OCI-LY7 (cell line): ENCODE measurements at regions not wholly inside any gene's neighbourhood (a gene's known extent, or its start where the extent isn't known, plus 50 kb on each side); places are given as distances from the start of the nearest gene placed in this dataset.

Source experiments
- BruUV-seq: library from RNA; stranded (reverse); fragments of 400-500 nt; replicated peaks from 2 replicates; lab custom pipeline; 2021; lab: Mats Ljungman, UMichigan
- CTCF ChIA-PET: fragments of 300-600 bp; sonication (Branson Sonifier 250); formaldehyde crosslinking; loops from one replicate; lab custom pipeline; 2022; ENCODE audit warnings: antibody characterized with exemption; ENCODE audit not compliant: unreplicated experiment; lab: Charles Lee
- POLR2A ChIA-PET: fragments of 300-600 bp; sonication (Branson Sonifier 250); formaldehyde crosslinking; loops from one replicate; lab custom pipeline; 2022; ENCODE audit warnings: antibody characterized with exemption; lab: Charles Lee
- DNase-seq: peaks from one replicate; pipeline ENCODE4 v3.0.0-alpha.2; 2015; ENCODE audit warnings: low spot score
- H2AFZ ChIP-seq: fragments of 200-600 bp; sonication (generic), shearing (Covaris generic); 2 replicates; pipeline ENCODE4 v1.6.1; 2014; ENCODE audit warnings: mild to moderate bottlenecking, antibody characterized with exemption, low read length, moderate library complexity
- H3K27ac ChIP-seq: fragments of 200-600 bp; sonication (generic); 2 replicates; pipeline ENCODE4 v1.5.1; 2014; ENCODE audit warnings: mixed run types, low read depth, mild to moderate bottlenecking, moderate library complexity, low read length, inconsistent platforms; ENCODE audit not compliant: poor library complexity, severe bottlenecking
- H3K36me3 ChIP-seq: fragments of 200-600 bp; sonication (generic); 2 replicates; pipeline ENCODE4 v1.6.1; 2014; ENCODE audit warnings: mild to moderate bottlenecking, antibody characterized with exemption, low read length, moderate library complexity, mixed read lengths; ENCODE audit not compliant: insufficient read depth
- H3K4me1 ChIP-seq: fragments of 200-600 bp; sonication (generic); 2 replicates; pipeline ENCODE4 v1.5.1; 2014; ENCODE audit warnings: mild to moderate bottlenecking, low read length; ENCODE audit not compliant: insufficient read depth, poor library complexity, severe bottlenecking
- H3K4me2 ChIP-seq: fragments of 200-600 bp; sonication (generic); 2 replicates; pipeline ENCODE4 v1.6.1; 2014; ENCODE audit warnings: mild to moderate bottlenecking, low read length
- H3K4me3 ChIP-seq: fragments of 200-600 bp; sonication (generic); 2 replicates; pipeline ENCODE4 v1.5.1; 2014; ENCODE audit warnings: mild to moderate bottlenecking, low read depth, low read length; ENCODE audit not compliant: poor library complexity, severe bottlenecking
- H3K79me2 ChIP-seq: fragments of 200-600 bp; sonication (generic); 2 replicates; pipeline ENCODE4 v1.6.1; 2016; ENCODE audit warnings: low read depth, mild to moderate bottlenecking, low read length, moderate library complexity, mixed read lengths; ENCODE audit not compliant: insufficient read depth
- H3K9me2 ChIP-seq: fragments of 200-600 bp; sonication (generic); 2 replicates; pipeline ENCODE4 v1.6.1; 2016; ENCODE audit warnings: mild to moderate bottlenecking, low read length, mixed read lengths; ENCODE audit not compliant: insufficient read depth
- H3K9me3 ChIP-seq: fragments of 200-600 bp; sonication (generic); 2 replicates; pipeline ENCODE4 v1.6.1; 2014; ENCODE audit warnings: mild to moderate bottlenecking, mixed run types, low read length, mixed read lengths
- H4K20me1 ChIP-seq: fragments of 200-600 bp; sonication (generic); 2 replicates; pipeline ENCODE4 v1.6.1; 2014; ENCODE audit warnings: mild to moderate bottlenecking, antibody characterized with exemption, low read length, moderate library complexity, mixed read lengths; ENCODE audit not compliant: insufficient read depth
- CTCF ChIP-seq: fragments of 200-600 bp; sonication (generic); conservative IDR thresholded peaks from 2 replicates; pipeline ENCODE4 v1.5.1; 2014; ENCODE audit warnings: mild to moderate bottlenecking, antibody characterized with exemption, low read length, moderate library complexity, mixed read lengths
- EZH2phosphoT487 ChIP-seq: fragments of 200-600 bp; sonication (generic); IDR thresholded peaks from 2 replicates; pipeline ENCODE4 v1.6.1; 2018; ENCODE audit warnings: low read depth, borderline replicate concordance, mild to moderate bottlenecking, mixed run types, antibody characterized with exemption, low read length, moderate library complexity, mixed read lengths
- intact Hi-C: fragments of 100-400 bp; cut with micrococcal nuclease; formaldehyde crosslinking; loops from one replicate; pipeline ENCODE4 v1.10.0; 2022; ENCODE audit not compliant: unreplicated experiment

- TF ChIP-seq EZH2phosphoT487 (no peak), CTCF (no peak)
- CTCF ChIA-PET, result no interaction called here
Measured at GRCh38 chr14:89563471-89563870, 146.4 kb upstream of the FOXN3 start.

DNA sequence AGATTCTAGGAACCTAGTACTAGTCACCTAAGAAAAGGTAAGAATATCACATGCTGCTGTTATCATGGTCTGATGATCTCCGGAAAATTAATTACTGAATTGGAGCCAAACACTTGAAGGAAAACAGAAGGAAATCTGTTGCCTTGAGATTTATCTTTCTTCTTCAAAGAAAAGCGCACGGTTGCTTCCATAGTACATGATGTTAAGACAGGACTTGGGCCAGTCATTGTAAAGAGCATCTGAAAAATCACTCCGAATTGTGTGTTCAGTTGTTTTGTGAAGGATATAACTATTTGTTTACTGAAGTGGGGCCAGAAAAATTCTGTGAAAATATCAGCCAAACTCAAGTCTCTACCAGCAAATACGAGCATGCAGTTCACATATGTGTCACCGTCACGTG, 134.9 kb upstream of the FOXN3 start:
- BruUV-seq, result no TSS peak
- no peak for DNase-seq
- no peaks in the 10 kb centered on the region for H3K9me3 ChIP-seq
- intact Hi-C loops, result no loop called here
- H3K9me2 ChIP-seq, result no peaks in the 10 kb centered on the region
- H3K79me2 ChIP-seq, result no peaks in the 10 kb centered on the region
- no peak for TF ChIP-seq EZH2phosphoT487
- TF ChIP-seq CTCF, result no peak
- POLR2A ChIA-PET, result interaction anchor here (1.3 kb wide), 1 partner anchor 14 kb away, joined by 3 read pairs; no protein-coding TSS in a partner anchor
- H2AFZ ChIP-seq, result no peak overlapping the region
- CTCF ChIA-PET, result no interaction called here
- no peaks in the 10 kb centered on the region for H4K20me1 ChIP-seq
- H3K4me1 ChIP-seq, result no peaks in the 10 kb centered on the region
- H3K36me3 ChIP-seq, result no peaks in the 10 kb centered on the region; the same call in 1 of the 2 replicates
- no peak overlapping the region for H3K27ac ChIP-seq
- H3K4me3 ChIP-seq, result no peak overlapping the region
- no peak overlapping the region for H3K4me2 ChIP-seq

More at GRCh38 chr14:89563471-89563870, 146.4 kb upstream of the FOXN3 start:
- intact Hi-C loops, result loop anchor here (10.0 kb wide), 1 partner anchor 519 kb away; no protein-coding TSS in a partner anchor
- H3K9me2 ChIP-seq, result no peaks in the 10 kb centered on the region
- no peaks in the 10 kb centered on the region; the same call in 1 of the 2 replicates for H3K36me3 ChIP-seq
- H3K4me3 ChIP-seq, result no peak overlapping the region
- no peak overlapping the region for H3K27ac ChIP-seq
- DNase-seq, result no peak
- H3K9me3 ChIP-seq, result no peaks in the 10 kb centered on the region
- no peak overlapping the region for H2AFZ ChIP-seq
- H3K4me1 ChIP-seq, result no peaks in the 10 kb centered on the region
- H3K79me2 ChIP-seq, result no peaks in the 10 kb centered on the region
- no TSS peak for BruUV-seq
- no peaks in the 10 kb centered on the region for H4K20me1 ChIP-seq
- no peak overlapping the region for H3K4me2 ChIP-seq
- POLR2A ChIA-PET, result interaction anchor here (0.6 kb wide), 1 partner anchor 1178 kb away, joined by 3 read pairs; the partner anchor contains the start of gene SPATA7

DNA sequence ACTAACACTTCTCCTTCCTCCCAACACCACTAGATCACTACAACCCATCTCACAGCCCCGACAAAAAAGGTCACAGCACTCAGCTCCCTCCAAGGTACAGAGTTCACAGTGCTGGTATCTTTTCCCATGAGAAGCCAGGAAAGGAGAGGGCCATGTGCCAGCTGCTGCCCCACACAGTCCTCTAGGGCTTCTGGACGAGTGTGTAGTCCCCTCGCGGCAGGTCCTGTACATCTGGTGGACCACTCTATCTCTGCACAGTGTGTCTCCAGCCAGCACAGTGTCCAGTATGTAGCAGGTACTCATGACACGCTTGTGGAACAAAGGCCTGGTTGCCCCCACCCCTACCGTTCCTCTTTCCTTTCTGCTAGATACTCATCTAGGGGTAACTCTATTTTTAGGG, 134.4 kb upstream of the FOXN3 start:
- no peaks in the 10 kb centered on the region for H3K9me2 ChIP-seq
- no peak for DNase-seq
- intact Hi-C loops, result no loop called here
- H3K4me3 ChIP-seq, result no peak overlapping the region
- ChIA-PET CTCF (no interaction called here), POLR2A (interaction anchor here (1.3 kb wide), 2 partner anchors 15 to 19 kb away, joined by 3 read pairs; no protein-coding TSS in a partner anchor)
- H2AFZ ChIP-seq, result no peak overlapping the region
- H3K27ac ChIP-seq, result no peak overlapping the region
- no peaks in the 10 kb centered on the region for H3K9me3 ChIP-seq
- H4K20me1 ChIP-seq, result no peaks in the 10 kb centered on the region
- no TSS peak for BruUV-seq
- no peaks in the 10 kb centered on the region; the same call in 1 of the 2 replicates for H3K36me3 ChIP-seq
- no peaks in the 10 kb centered on the region for H3K4me1 ChIP-seq
- H3K79me2 ChIP-seq, result no peaks in the 10 kb centered on the region
- no peak for TF ChIP-seq CTCF
- TF ChIP-seq EZH2phosphoT487, result no peak
- no peak overlapping the region for H3K4me2 ChIP-seq
